HG02884 (cell line): ENCODE measurements at regions not wholly inside any gene's neighbourhood (a gene's known extent, or its start where the extent isn't known, plus 50 kb on each side); places are given as distances from the start of the nearest gene placed in this dataset.
"Not testable (repeated sequence)": the region's sequence is repeated elsewhere in the genome, so short reads cannot be mapped to it uniquely, and the experiment has no call there.

Experiments
- ATAC-seq: cut with Tn5 transposase; IDR thresholded peaks from one replicate; pipeline ENCODE4 v1.9.1; 2021; ENCODE audit warnings: mild to moderate bottlenecking, moderate library complexity; ENCODE audit not compliant: unreplicated experiment

- ATAC-seq = no peak
These were observed 244.8 kb upstream of the SYNCRIP start for GRCh38 chr6:85887461-85887860.

- ATAC-seq = no peak
These were observed 226.0 kb upstream of the SYNCRIP start for GRCh38 chr6:85868685-85869084.

GRCh38 chr6:85867595-85867994 is 224.9 kb upstream of the SYNCRIP start:
- no peak for ATAC-seq

GRCh38 chr6:85866758-85867401 is 224.2 kb upstream of the SYNCRIP start:
- no peak for ATAC-seq

- ATAC-seq = no peak
These were observed 223.7 kb upstream of the SYNCRIP start for GRCh38 chr6:85866370-85866730.

- peak; percentile 51 for ATAC-seq
These were observed 223.0 kb upstream of the SYNCRIP start for GRCh38 chr6:85865420-85866369.

GRCh38 chr6:85864453-85865401 is 222.0 kb upstream of the SYNCRIP start:
- ATAC-seq = no peak

GRCh38 chr6:85856235-85856634 is 213.5 kb upstream of the SYNCRIP start:
- no peak for ATAC-seq

GRCh38 chr6:85838351-85839119 is 195.8 kb upstream of the SYNCRIP start:
- ATAC-seq = not testable (repeated sequence)

GRCh38 chr6:85828973-85829372 is 186.3 kb upstream of the SYNCRIP start:
- ATAC-seq = no peak

- no peak for ATAC-seq
These were observed 184.3 kb upstream of the SYNCRIP start for GRCh38 chr6:85826997-85827396.

- no peak for ATAC-seq
These were observed 181.6 kb upstream of the SYNCRIP start for GRCh38 chr6:85824329-85824728.

GRCh38 chr6:85810558-85810957 is 167.9 kb upstream of the SYNCRIP start:
- ATAC-seq = no peak

GRCh38 chr6:85803721-85804120 is 161.0 kb upstream of the SYNCRIP start:
- no peak for ATAC-seq

- ATAC-seq = no peak
These were observed 159.5 kb upstream of the SYNCRIP start for GRCh38 chr6:85802162-85802561.

GRCh38 chr6:85798931-85799652 is 156.4 kb upstream of the SYNCRIP start:
- ATAC-seq = no peak

- no peak for ATAC-seq
These were observed 155.3 kb upstream of the SYNCRIP start for GRCh38 chr6:85797993-85798392.

- ATAC-seq = no peak
These were observed 153.3 kb upstream of the SYNCRIP start for GRCh38 chr6:85795945-85796344.

- ATAC-seq = no peak
These were observed 149.6 kb upstream of the SYNCRIP start for GRCh38 chr6:85792254-85792653.

GRCh38 chr6:85775883-85776282 is 133.2 kb upstream of the SYNCRIP start:
- ATAC-seq = no peak
